Fibroblast of lung (primary cell): ENCODE measurements at regions not wholly inside any gene's neighbourhood (a gene's known extent, or its start where the extent isn't known, plus 50 kb on each side); places are given as distances from the start of the nearest gene placed in this dataset.
"Not testable (repeated sequence)": the region's sequence is repeated elsewhere in the genome, so short reads cannot be mapped to it uniquely, and the experiment has no call there.

Experiments
- EZH2 ChIP-seq: IDR thresholded peaks from 2 replicates; pipeline ENCODE4 v1.5.1; 2012; ENCODE audit warnings: low read length, control low read depth, mild to moderate bottlenecking; ENCODE audit errors: missing control alignments
- TF ChIP-seq, protein P1 (sequence below), 2 donors: IDR thresholded peaks in 1 of 2; conservative IDR thresholded peaks in 1 of 2; 1 replicate in 1 of 2; 2 replicates in 1 of 2; pipeline ENCODE4 v1.5.1; 2011 to 2012; ENCODE audit warnings: low read length in 2 of 2, control low read depth in 1 of 2, inconsistent platforms in 1 of 2, low read depth in 1 of 2, mild to moderate bottlenecking in 1 of 2

GRCh38 chr7:38444-38843 is 153.9 kb upstream of the FAM20C start:
- TF ChIP-seq, protein P1, sequence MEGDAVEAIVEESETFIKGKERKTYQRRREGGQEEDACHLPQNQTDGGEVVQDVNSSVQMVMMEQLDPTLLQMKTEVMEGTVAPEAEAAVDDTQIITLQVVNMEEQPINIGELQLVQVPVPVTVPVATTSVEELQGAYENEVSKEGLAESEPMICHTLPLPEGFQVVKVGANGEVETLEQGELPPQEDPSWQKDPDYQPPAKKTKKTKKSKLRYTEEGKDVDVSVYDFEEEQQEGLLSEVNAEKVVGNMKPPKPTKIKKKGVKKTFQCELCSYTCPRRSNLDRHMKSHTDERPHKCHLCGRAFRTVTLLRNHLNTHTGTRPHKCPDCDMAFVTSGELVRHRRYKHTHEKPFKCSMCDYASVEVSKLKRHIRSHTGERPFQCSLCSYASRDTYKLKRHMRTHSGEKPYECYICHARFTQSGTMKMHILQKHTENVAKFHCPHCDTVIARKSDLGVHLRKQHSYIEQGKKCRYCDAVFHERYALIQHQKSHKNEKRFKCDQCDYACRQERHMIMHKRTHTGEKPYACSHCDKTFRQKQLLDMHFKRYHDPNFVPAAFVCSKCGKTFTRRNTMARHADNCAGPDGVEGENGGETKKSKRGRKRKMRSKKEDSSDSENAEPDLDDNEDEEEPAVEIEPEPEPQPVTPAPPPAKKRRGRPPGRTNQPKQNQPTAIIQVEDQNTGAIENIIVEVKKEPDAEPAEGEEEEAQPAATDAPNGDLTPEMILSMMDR (conservative IDR thresholded peaks at IDR 0.05 in 1 of 2, IDR thresholded peaks at IDR 0.05 in 1 of 2; ENCODE audit: low read depth in 1 of 2, low read length in 2 of 2) = not testable (repeated sequence)
- not testable (repeated sequence) for TF ChIP-seq EZH2
